ENCODE measurements at regions not wholly inside any gene's neighbourhood (a gene's known extent, or its start where the extent isn't known, plus 50 kb on each side); places are given as distances from the start of the nearest gene placed in this dataset.

DNA sequence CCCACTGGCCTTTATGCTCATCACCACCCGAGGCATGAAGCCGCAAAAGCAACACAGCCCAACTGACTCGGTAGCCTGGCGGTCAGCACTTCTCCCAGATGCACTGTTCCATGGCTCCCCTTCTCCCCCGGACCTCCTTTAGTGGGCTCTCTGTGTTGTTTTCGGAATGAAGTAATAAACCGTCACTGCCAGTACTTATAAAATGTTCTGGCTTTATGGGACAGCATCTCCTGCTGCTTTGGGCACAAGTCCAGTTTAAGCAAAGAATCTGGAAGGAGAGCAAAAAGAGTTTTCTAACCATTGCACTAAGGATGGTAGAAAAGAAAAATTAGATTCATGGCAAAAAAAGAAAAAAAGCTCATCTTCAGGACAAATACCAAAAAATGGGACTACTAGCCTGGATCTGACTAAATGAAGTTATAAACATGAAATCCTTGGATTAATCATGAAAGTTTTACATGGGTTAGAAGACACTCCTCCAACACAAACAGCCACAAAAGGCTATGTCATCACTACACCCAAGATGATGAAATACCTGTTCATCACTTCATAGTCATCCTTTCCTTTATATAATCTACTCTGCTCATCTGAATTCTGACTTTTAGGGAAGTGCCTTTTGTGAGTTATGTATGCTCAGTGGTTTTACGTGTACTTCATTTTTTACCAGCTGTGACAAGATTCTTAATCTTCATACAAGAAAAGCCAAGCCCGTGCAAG is 89.5 kb upstream of the UBE2E2 start:
- no peak for TF ChIP-seq POLR2A (IDR thresholded peaks at IDR 0.05; ENCODE audit: low read depth, low read length)
- TF ChIP-seq, protein P1, sequence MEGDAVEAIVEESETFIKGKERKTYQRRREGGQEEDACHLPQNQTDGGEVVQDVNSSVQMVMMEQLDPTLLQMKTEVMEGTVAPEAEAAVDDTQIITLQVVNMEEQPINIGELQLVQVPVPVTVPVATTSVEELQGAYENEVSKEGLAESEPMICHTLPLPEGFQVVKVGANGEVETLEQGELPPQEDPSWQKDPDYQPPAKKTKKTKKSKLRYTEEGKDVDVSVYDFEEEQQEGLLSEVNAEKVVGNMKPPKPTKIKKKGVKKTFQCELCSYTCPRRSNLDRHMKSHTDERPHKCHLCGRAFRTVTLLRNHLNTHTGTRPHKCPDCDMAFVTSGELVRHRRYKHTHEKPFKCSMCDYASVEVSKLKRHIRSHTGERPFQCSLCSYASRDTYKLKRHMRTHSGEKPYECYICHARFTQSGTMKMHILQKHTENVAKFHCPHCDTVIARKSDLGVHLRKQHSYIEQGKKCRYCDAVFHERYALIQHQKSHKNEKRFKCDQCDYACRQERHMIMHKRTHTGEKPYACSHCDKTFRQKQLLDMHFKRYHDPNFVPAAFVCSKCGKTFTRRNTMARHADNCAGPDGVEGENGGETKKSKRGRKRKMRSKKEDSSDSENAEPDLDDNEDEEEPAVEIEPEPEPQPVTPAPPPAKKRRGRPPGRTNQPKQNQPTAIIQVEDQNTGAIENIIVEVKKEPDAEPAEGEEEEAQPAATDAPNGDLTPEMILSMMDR (IDR thresholded peaks at IDR 0.05; ENCODE audit: extremely low read depth in 1 of 2, insufficient read depth in 1 of 2, low read depth in 1 of 2, low read length in 2 of 2): no peak
- no peak for TF ChIP-seq POLR2AphosphoS5 (IDR thresholded peaks at IDR 0.05; ENCODE audit: insufficient read depth, low read depth, low read length)
- TF ChIP-seq EZH2 (IDR thresholded peaks at IDR 0.05; ENCODE audit: borderline replicate concordance, low read depth, low read length, severe bottlenecking): no peak
- TF ChIP-seq MYC (IDR thresholded peaks at IDR 0.05; ENCODE audit: low read depth, low read length): no peak

Data from endothelial cell of umbilical vein (primary cell).